Cardiac muscle cell (in vitro differentiated cells and primary cell): ENCODE measurements at regions not wholly inside any gene's neighbourhood (a gene's known extent, or its start where the extent isn't known, plus 50 kb on each side); places are given as distances from the start of the nearest gene placed in this dataset.

Experiments used
- DNase-seq, 2 donors: peaks; one replicate each; pipeline versions ENCODE4 v3.0.0 to v3.0.0-alpha.2; 2010 to 2017; ENCODE audit warnings: low read depth in 1 of 2, low spot score in 1 of 2
- H3K27ac ChIP-seq: fragments of 200-600 bp; sonication (generic); 2 replicates; pipeline ENCODE4 v1.5.1; 2016
- H3K27me3 ChIP-seq: fragments of 200-600 bp; sonication (generic); 2 replicates; pipeline ENCODE4 v1.6.0; 2016; ENCODE audit warnings: control low read depth
- H3K36me3 ChIP-seq: fragments of 200-600 bp; sonication (generic); 2 replicates; pipeline ENCODE4 v1.5.1; 2016; ENCODE audit warnings: control low read depth
- H3K4me1 ChIP-seq: fragments of 200-600 bp; sonication (generic); 2 replicates; pipeline ENCODE4 v1.8.1; 2017; ENCODE audit warnings: low read depth, mild to moderate bottlenecking, mixed run types
- H3K4me3 ChIP-seq: fragments of 200-600 bp; sonication (generic); 2 replicates; pipeline ENCODE4 v1.5.1; 2016; ENCODE audit warnings: mild to moderate bottlenecking
- H3K9me3 ChIP-seq: fragments of 200-600 bp; sonication (generic); 2 replicates; pipeline ENCODE4 v1.5.1; 2017; ENCODE audit warnings: low read depth, mild to moderate bottlenecking, control low read depth
- TF ChIP-seq, protein P1 (sequence below): IDR thresholded peaks from 2 replicates; pipeline ENCODE4 v1.5.1; 2012; ENCODE audit warnings: low read depth, mild to moderate bottlenecking, low read length

DNA sequence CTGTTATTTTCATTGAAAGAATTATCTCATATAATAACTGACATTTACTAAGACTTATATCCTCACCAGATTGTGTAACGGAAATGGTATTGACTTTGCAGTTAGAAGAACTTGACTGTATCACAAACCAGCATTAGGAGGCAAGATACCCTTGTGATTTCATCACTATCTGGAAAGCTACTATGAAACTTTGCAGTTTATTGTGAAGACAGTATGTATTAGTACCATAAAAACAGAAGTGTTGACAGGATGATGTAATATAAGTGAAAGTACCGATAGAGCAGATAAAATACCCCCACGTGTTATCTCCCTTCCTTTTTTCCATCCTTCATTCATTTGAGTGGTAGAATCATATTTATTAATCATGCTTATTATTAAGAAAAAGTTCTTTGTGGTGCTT is 365.7 kb upstream of the KLHL1 start:
- DNase-seq = no peak
- Histone ChIP-seq H3K9me3 (no peaks in the 10 kb centered on the region), H3K4me3 (no peak overlapping the region), H3K27ac (no peak overlapping the region), H3K36me3 (no peaks in the 10 kb centered on the region), H3K27me3 (no peaks in the 10 kb centered on the region), H3K4me1 (no peaks in the 10 kb centered on the region)
- TF ChIP-seq, protein P1, sequence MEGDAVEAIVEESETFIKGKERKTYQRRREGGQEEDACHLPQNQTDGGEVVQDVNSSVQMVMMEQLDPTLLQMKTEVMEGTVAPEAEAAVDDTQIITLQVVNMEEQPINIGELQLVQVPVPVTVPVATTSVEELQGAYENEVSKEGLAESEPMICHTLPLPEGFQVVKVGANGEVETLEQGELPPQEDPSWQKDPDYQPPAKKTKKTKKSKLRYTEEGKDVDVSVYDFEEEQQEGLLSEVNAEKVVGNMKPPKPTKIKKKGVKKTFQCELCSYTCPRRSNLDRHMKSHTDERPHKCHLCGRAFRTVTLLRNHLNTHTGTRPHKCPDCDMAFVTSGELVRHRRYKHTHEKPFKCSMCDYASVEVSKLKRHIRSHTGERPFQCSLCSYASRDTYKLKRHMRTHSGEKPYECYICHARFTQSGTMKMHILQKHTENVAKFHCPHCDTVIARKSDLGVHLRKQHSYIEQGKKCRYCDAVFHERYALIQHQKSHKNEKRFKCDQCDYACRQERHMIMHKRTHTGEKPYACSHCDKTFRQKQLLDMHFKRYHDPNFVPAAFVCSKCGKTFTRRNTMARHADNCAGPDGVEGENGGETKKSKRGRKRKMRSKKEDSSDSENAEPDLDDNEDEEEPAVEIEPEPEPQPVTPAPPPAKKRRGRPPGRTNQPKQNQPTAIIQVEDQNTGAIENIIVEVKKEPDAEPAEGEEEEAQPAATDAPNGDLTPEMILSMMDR = no peak

DNA sequence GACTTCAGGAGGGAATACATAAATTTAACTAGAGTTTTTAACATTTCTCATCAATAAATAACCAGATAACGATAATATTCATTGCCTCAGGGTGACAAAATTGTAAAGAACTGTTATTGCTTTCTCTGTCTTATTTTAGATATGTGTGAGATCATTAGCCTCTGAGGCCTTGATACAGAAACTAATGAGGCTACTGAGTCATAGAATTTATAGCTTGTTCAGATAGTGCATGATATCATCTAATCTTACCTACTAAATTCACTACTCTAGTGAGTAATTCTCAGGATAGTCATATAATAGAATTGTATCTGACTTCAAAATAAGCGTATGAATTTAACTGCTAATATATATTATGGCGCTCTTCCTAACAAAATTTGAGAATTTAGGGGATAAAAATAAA is 360.8 kb upstream of the KLHL1 start:
- H3K4me3 ChIP-seq = no peak overlapping the region
- H3K27me3 ChIP-seq = no peaks in the 10 kb centered on the region
- TF ChIP-seq, protein P1 = no peak
- H3K9me3 ChIP-seq = no peaks in the 10 kb centered on the region
- H3K36me3 ChIP-seq = no peaks in the 10 kb centered on the region
- DNase-seq = no peak
- H3K27ac ChIP-seq = no peak overlapping the region
- H3K4me1 ChIP-seq = no peaks in the 10 kb centered on the region

DNA sequence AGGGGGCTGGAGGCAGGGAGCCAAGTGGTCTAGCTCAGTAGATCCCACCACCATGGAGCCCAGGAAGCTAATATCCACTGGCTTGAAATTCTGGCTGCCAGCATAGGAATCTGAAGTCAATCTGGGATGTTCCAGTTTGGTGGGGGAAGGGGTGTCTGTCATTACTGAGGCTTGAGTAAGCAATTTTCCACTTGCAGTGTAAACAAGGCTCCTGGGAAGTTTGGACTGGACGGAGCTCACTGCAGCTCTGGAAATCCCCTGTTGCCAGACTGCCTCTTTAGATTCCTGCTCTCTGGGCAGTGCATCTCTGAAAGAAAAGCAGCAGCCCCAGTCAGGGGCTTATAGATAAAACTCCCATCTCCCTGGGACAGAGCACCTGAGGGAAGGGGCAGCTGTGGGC is 349.2 kb upstream of the KLHL1 start:
- DNase-seq = no peak
- peaks cover 10% of the 10 kb centered on the region for H3K4me1 ChIP-seq
- H3K27ac ChIP-seq = no peak overlapping the region
- no peaks in the 10 kb centered on the region for H3K9me3 ChIP-seq
- TF ChIP-seq, protein P1 = no peak
- no peak overlapping the region for H3K4me3 ChIP-seq
- H3K27me3 ChIP-seq = no peaks in the 10 kb centered on the region
- H3K36me3 ChIP-seq = no peaks in the 10 kb centered on the region

DNA sequence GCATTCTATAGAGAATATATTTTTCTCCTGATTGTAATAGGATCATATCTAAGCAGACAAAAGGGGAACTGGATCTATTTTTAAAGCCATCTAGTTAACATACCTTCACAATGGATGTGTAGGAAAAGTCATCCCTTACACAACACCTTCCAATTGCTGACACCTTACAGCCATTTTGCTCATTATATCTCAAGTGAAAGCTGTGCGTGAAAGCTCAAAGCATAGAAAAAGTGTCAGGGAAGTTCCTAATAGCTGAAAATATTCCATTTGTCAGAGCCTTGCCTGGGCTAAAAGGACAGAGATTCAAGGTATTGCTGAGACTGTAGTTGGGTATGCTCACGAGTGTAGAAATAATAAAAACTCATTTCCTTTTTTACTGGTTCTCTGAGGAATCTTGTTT is 340.6 kb upstream of the KLHL1 start:
- H3K36me3 ChIP-seq = no peaks in the 10 kb centered on the region
- no peaks in the 10 kb centered on the region for H3K9me3 ChIP-seq
- H3K27me3 ChIP-seq = no peaks in the 10 kb centered on the region
- peaks cover 17% of the 10 kb centered on the region for H3K4me1 ChIP-seq
- no peak overlapping the region for H3K4me3 ChIP-seq
- peak in 1 of 2 donors; percentile 37 for DNase-seq
- H3K27ac ChIP-seq = no peak overlapping the region
- TF ChIP-seq, protein P1 = no peak

DNA sequence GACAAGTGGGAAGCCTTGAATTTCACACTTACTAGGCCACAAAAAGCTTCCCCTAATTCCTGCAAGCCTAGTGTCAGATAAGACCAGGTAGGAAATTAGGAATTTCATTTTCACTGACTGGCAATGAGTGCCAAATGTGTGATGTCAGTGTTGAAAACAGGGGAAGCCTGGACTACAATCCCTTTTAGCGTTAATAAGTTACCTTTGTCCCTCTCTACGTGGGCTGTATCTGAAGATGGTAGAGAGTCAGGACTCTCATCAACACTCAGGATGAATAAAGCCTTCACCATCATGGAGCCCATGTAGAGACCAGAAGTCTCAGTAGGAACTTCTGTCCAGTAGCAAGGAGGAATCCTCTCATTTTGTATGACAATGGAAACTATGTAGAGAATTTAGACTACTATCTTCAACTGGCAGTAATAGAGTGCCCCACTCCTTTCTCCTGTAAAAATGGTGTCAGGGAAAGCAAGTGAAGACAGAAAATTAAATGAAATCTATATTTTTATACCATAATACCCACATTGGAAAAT is 324.1 kb upstream of the KLHL1 start:
- H3K9me3 ChIP-seq = no peaks in the 10 kb centered on the region

More for the DNA sequence above, 324.1 kb upstream of the KLHL1 start:
- Histone ChIP-seq H3K4me3 (no peak overlapping the region), H3K4me1 (no peaks in the 10 kb centered on the region), H3K27ac (no peak overlapping the region), H3K36me3 (no peaks in the 10 kb centered on the region), H3K27me3 (no peaks in the 10 kb centered on the region)
- DNase-seq = no peak
- TF ChIP-seq, protein P1 = no peak
